HG03565 (cell line): ENCODE measurements at regions not wholly inside any gene's neighbourhood (a gene's known extent, or its start where the extent isn't known, plus 50 kb on each side); places are given as distances from the start of the nearest gene placed in this dataset.
A peak's percentile ranks its signal among the peaks of the same experiment; 100 is the strongest.
"Not testable (repeated sequence)": the region's sequence is repeated elsewhere in the genome, so short reads cannot be mapped to it uniquely, and the experiment has no call there.

Experiments
- ATAC-seq: cut with Tn5 transposase; IDR thresholded peaks from one replicate; pipeline ENCODE4 v1.9.1; 2021; ENCODE audit warnings: mild to moderate bottlenecking, moderate library complexity; ENCODE audit not compliant: unreplicated experiment

GRCh38 chr3:102290241-102290640, 144.6 kb upstream of the ZPLD1 start:
- ATAC-seq, result no peak

GRCh38 chr3:102295756-102296155, 139.1 kb upstream of the ZPLD1 start:
- no peak for ATAC-seq

GRCh38 chr3:102297072-102297658, 137.7 kb upstream of the ZPLD1 start:
- ATAC-seq, result no peak

DNA sequence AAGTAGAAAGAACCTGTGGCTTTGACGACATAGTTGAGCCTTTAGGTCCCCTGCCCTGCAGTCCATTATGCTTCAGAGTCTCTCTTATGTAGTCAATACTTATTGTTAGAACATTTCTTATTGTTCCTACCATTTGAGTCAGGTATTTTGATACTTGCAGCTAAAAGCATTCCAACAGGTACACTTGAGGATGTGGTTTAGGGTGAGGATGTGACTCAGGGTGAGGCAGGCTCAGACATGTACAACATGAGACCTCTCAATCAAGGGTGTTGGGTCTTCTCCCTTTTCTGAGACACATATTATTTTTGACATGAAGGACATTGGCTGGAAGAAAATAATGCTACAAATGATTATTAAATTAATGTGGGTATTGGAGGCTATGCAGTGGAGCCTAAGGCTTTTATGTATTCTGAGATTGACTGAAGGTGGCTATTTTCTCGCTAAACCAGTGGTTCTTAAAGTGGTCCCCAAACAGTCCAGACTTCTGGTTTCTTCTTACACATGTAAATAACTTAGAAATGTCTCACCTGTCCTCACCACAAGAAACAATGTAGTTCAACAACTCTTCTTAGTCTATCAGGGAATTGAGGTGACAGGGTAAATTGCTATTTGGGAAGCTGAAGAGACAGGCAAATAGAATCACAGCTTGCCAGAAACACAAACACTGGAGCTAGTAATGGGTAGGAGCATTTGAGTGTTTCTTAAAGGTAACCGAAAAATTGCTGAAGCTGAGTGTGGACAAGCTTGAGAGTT, 135.5 kb upstream of the ZPLD1 start:
- peak; percentile 42 for ATAC-seq

DNA sequence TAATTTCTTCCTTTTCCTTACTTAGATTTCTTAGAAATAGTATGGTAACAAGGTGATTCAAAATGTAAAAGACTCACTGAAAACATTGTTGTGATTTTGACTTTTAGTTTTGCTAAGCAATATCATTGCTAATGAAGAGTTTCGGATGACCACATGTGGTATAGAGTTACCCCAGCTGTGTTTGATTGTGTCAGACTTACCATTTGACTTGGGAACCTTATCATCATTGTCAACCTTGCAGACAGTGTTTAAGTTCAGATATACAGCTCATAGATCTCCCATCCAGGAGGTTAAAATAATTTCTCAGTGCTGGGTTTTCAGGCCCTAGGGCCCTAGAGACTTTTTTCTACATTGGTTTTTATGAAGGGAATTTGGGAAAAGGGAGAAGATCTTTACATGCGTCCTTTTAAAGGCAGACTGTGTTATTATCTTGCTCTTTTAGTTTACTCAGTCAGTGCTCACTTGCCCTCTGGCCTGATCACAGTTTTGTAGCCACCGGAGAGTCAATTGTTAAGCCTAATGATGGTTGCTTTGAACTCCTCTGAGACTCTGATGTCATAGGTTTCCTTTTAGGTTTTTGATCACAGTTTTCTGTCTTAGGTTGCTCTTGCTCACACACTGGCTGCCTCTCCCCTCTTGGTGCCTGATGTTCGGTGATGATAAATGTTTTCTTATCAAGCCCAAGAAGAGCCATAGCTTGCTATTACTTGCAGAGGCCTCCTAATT, 133.5 kb upstream of the ZPLD1 start:
- ATAC-seq, result no peak

- no peak for ATAC-seq
These were observed 132.8 kb upstream of the ZPLD1 start for GRCh38 chr3:102302020-102302419.

GRCh38 chr3:102304550-102304949, 130.3 kb upstream of the ZPLD1 start:
- ATAC-seq, result no peak

DNA sequence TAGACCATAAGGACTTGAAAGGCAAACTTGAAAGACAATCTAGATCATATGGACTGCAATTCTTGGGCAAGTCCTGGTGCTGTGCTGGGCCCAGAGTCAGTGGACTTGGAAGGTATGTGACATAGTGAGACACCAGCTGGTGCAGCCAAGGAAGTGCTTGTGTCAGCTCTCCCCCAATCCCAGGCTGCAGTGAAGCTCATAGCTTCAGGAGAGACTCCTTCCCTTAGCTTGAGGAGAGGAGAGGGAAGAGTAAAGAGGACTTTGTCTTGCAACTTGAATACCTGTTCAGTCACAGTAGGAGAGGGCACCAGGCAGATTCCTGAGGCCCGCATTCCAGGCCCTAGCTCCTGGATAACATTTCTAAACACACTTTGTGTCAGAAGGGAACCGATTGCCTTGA, 127.4 kb upstream of the ZPLD1 start:
- no peak for ATAC-seq

DNA sequence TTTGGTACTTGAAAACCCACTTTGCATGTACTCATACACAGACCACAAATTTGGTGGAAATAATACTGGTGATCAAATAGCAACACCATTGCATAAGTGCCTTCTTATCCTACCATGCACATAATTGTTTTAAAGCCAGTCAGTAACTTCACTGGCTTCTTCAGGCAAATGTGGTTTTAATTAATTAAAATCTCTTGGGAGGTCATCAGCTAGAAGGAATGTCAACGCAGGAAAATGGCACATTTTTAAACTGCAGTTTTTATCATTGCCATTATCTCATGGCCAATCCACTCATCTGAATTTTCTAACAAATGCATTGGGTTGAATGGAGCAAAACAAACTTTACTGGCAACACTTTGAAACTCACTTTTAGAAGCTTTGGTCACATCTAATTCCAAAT, 105.7 kb upstream of the ZPLD1 start:
- ATAC-seq, result no peak

- ATAC-seq, result no peak
These were observed 105.3 kb upstream of the ZPLD1 start for GRCh38 chr3:102329561-102329960.

DNA sequence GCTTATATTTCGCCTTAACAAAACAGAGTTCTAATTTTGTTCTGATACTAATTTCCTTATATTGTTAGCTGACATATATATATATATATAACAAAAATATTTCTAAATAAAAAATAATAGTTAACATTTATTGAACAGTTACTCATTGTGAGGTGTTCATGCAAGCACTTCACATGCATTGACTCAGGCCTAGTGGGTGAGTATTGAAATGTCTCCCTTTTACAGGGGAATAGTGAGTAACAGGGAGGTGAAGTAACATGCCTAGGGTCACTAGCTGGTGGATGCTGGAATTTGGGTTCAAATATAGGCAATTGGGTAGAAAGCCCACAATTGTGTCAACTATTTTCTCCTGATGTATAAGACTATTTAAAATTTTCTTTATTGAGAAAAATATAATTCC, 102.6 kb upstream of the ZPLD1 start:
- no peak for ATAC-seq

GRCh38 chr3:102332934-102333333, 101.9 kb upstream of the ZPLD1 start:
- ATAC-seq, result no peak

DNA sequence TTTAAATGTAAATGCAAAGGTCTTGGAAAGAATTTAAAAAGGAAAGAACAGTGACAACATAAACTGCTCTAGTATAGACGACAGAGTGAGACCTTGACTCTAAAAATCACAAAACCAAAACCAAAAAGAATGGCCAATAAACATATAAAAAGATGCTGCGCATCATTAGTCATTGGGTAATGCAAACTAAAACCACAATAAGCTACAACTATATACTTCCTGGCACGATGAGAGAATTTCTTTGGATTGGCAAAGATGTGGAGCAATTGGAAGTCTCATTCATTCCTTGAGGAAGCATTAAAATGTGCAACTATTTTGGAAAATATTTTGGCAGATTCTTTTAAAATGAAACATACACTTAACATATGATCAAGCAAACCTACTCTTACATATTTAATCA, 98.7 kb upstream of the ZPLD1 start:
- no peak for ATAC-seq

- no peak for ATAC-seq
These were observed 95.1 kb upstream of the ZPLD1 start for GRCh38 chr3:102339671-102340070.

- ATAC-seq, result no peak
These were observed 87.9 kb upstream of the ZPLD1 start for GRCh38 chr3:102346897-102347296.

- ATAC-seq, result no peak
These were observed 85.9 kb upstream of the ZPLD1 start for GRCh38 chr3:102348904-102349303.

GRCh38 chr3:102353148-102353547, 81.7 kb upstream of the ZPLD1 start:
- no peak for ATAC-seq

DNA sequence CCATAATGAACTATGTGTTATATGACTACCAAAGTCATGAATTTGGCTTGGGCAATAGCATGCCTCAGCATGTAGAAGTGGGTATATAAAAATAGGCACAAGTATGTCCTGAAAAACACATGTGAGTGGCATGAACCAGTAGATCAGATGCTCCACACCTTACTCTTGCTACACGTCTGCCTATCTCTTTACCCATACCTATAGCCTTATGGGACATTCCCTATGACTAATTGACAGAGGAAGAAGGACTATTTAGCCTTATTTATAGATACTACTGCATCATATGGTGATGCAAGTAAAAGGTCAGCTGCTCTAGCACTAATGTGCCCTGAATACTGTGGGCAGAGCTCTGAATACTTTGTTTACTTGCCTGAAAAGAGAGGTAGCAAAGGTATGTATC, 81.0 kb upstream of the ZPLD1 start:
- ATAC-seq, result peak; percentile 53

DNA sequence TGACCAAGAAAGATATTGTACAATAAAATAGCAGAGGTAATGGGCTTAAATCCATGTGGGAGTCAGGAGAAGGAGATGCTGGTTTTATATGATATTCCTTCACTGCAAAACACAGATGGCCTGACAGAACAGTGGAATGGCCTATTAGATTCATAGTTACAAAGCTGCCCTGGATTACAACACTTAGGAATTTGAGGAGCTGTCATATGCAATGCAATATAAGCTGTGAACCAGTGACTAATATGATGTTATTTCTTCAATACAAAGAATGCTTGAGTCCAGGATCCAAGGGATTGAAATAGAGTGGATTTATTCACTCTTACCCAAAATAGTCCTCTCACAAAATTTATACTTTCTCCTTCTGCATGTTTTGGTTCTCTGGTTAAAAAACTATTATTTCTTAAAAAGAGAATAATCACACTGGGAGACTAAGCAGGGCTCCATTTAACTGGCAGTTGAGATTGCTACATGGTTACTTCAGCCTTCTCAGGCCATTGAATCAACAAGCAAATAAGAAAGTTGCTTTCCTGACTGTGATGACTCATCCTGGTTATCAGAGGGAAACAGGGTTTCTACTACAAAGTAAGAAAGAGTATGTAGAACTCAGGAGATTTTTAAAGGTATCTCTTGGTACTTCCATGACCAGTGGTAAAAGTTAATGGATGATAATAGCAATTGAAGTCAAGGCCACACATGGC, 79.8 kb upstream of the ZPLD1 start:
- peak; percentile 42 for ATAC-seq

- ATAC-seq, result no peak
These were observed 78.3 kb upstream of the ZPLD1 start for GRCh38 chr3:102356506-102356905.

GRCh38 chr3:102357313-102357712, 77.5 kb upstream of the ZPLD1 start:
- not testable (repeated sequence) for ATAC-seq
